ENCODE measurements at regions not wholly inside any gene's neighbourhood (a gene's known extent, or its start where the extent isn't known, plus 50 kb on each side); places are given as distances from the start of the nearest gene placed in this dataset.

DNA sequence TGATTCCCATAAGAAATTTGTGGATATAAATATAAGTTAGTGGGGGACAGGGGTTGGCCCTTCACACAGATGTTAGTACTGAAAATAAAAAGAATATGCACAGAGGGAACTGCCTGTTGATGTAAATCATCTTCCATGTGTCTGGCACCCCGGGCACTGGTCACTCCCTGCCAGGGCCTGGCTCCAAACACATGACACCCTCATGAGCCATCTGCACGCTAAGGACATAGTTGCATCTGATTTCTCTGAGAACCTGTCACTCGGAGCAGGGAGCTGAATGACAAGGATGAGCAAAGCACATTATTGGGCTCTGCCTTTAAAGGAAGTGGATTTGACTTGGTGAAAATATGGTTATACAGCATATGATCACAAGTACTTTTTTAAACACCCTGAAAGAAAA lies 66.2 kb upstream of the TSC22D2 start:
- no peak for TF ChIP-seq RFX5 (IDR thresholded peaks at IDR 0.05; ENCODE audit: low read depth, low read length)
- no peak for TF ChIP-seq EZH2 (IDR thresholded peaks at IDR 0.05; ENCODE audit: borderline replicate concordance, control insufficient read depth, low read depth, low read length)
- no peak for TF ChIP-seq POLR2A (IDR thresholded peaks at IDR 0.05; ENCODE audit: low read depth, low read length)
- TF ChIP-seq NRF1 (conservative IDR thresholded peaks at IDR 0.05; ENCODE audit: low read depth, low read length), result no peak
- TF ChIP-seq, protein P1, sequence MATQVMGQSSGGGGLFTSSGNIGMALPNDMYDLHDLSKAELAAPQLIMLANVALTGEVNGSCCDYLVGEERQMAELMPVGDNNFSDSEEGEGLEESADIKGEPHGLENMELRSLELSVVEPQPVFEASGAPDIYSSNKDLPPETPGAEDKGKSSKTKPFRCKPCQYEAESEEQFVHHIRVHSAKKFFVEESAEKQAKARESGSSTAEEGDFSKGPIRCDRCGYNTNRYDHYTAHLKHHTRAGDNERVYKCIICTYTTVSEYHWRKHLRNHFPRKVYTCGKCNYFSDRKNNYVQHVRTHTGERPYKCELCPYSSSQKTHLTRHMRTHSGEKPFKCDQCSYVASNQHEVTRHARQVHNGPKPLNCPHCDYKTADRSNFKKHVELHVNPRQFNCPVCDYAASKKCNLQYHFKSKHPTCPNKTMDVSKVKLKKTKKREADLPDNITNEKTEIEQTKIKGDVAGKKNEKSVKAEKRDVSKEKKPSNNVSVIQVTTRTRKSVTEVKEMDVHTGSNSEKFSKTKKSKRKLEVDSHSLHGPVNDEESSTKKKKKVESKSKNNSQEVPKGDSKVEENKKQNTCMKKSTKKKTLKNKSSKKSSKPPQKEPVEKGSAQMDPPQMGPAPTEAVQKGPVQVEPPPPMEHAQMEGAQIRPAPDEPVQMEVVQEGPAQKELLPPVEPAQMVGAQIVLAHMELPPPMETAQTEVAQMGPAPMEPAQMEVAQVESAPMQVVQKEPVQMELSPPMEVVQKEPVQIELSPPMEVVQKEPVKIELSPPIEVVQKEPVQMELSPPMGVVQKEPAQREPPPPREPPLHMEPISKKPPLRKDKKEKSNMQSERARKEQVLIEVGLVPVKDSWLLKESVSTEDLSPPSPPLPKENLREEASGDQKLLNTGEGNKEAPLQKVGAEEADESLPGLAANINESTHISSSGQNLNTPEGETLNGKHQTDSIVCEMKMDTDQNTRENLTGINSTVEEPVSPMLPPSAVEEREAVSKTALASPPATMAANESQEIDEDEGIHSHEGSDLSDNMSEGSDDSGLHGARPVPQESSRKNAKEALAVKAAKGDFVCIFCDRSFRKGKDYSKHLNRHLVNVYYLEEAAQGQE (IDR thresholded peaks at IDR 0.05; ENCODE audit: low read depth, low read length), result no peak
- TF ChIP-seq, protein P2, sequence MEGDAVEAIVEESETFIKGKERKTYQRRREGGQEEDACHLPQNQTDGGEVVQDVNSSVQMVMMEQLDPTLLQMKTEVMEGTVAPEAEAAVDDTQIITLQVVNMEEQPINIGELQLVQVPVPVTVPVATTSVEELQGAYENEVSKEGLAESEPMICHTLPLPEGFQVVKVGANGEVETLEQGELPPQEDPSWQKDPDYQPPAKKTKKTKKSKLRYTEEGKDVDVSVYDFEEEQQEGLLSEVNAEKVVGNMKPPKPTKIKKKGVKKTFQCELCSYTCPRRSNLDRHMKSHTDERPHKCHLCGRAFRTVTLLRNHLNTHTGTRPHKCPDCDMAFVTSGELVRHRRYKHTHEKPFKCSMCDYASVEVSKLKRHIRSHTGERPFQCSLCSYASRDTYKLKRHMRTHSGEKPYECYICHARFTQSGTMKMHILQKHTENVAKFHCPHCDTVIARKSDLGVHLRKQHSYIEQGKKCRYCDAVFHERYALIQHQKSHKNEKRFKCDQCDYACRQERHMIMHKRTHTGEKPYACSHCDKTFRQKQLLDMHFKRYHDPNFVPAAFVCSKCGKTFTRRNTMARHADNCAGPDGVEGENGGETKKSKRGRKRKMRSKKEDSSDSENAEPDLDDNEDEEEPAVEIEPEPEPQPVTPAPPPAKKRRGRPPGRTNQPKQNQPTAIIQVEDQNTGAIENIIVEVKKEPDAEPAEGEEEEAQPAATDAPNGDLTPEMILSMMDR (IDR thresholded peaks at IDR 0.05 in 2 of 3, conservative IDR thresholded peaks at IDR 0.05 in 1 of 3; ENCODE audit: control insufficient read depth in 2 of 3, extremely low read depth in 1 of 3, insufficient read depth in 1 of 3, low read depth in 3 of 3, low read length in 3 of 3), result no peak
- TF ChIP-seq ZSCAN29 (IDR thresholded peaks at IDR 0.05), result no peak
- TF ChIP-seq ESRRA (IDR thresholded peaks at IDR 0.05; ENCODE audit: low read length), result no peak
- TF ChIP-seq CREM (IDR thresholded peaks at IDR 0.05; ENCODE audit: low read depth), result no peak
- no peak for TF ChIP-seq GABPA (IDR thresholded peaks at IDR 0.05; ENCODE audit: low read depth)
- TF ChIP-seq, protein P3, sequence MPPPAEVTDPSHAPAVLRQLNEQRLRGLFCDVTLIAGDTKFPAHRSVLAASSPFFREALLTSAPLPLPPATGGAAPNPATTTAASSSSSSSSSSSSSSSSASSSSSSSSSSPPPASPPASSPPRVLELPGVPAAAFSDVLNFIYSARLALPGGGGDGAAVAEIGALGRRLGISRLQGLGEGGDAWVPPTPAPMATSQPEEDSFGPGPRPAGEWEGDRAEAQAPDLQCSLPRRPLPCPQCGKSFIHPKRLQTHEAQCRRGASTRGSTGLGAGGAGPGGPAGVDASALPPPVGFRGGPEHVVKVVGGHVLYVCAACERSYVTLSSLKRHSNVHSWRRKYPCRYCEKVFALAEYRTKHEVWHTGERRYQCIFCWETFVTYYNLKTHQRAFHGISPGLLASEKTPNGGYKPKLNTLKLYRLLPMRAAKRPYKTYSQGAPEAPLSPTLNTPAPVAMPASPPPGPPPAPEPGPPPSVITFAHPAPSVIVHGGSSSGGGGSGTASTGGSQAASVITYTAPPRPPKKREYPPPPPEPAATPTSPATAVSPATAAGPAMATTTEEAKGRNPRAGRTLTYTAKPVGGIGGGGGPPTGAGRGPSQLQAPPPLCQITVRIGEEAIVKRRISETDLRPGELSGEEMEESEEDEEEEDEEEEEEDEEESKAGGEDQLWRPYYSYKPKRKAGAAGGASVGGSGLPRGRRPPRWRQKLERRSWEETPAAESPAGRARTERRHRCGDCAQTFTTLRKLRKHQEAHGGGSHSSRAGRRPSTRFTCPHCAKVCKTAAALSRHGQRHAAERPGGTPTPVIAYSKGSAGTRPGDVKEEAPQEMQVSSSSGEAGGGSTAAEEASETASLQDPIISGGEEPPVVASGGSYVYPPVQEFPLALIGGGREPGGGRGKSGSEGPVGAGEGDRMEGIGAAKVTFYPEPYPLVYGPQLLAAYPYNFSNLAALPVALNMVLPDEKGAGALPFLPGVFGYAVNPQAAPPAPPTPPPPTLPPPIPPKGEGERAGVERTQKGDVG (CRISPR knock-in tag; IDR thresholded peaks at IDR 0.05), result no peak
